22Rv1 (cell line): ENCODE measurements at regions not wholly inside any gene's neighbourhood (a gene's known extent, or its start where the extent isn't known, plus 50 kb on each side); places are given as distances from the start of the nearest gene placed in this dataset.
A peak's percentile ranks its signal among the peaks of the same experiment; 100 is the strongest.

Experiments used
- H3K27ac ChIP-seq: fragments of 450-650 bp; 2 replicates; pipeline ENCODE4 v1.5.1; 2017
- CTCF ChIP-seq: fragments of 450-650 bp; IDR thresholded peaks from 2 replicates; pipeline ENCODE4 v1.5.1; 2017; ENCODE audit warnings: mild to moderate bottlenecking
- ZFX ChIP-seq: fragments of 450-650 bp; IDR thresholded peaks from 2 replicates; pipeline ENCODE4 v1.6.1; 2017; ENCODE audit warnings: antibody characterized with exemption, borderline replicate concordance

GRCh38 chr2:49553658-49554057 lies 399.3 kb upstream of the FSHR start:
- no peak for TF ChIP-seq ZFX
- no peak for TF ChIP-seq CTCF
- no peak overlapping the region for H3K27ac ChIP-seq

GRCh38 chr2:49532702-49533101 lies 378.4 kb upstream of the FSHR start:
- no peak overlapping the region for H3K27ac ChIP-seq
- TF ChIP-seq ZFX, result no peak
- TF ChIP-seq CTCF, result no peak

GRCh38 chr2:49515996-49516782 lies 361.9 kb upstream of the FSHR start:
- H3K27ac ChIP-seq, result no peak overlapping the region
- no peak for TF ChIP-seq CTCF
- TF ChIP-seq ZFX, result no peak

- H3K27ac ChIP-seq, result no peak overlapping the region
- TF ChIP-seq CTCF (no peak), ZFX (no peak)
These were observed 359.9 kb upstream of the FSHR start for GRCh38 chr2:49514201-49514600.

- TF ChIP-seq CTCF (peak; percentile 76), ZFX (no peak)
- H3K27ac ChIP-seq, result no peak overlapping the region
These were observed 336.4 kb upstream of the FSHR start for GRCh38 chr2:49490710-49491109.

- TF ChIP-seq ZFX, result no peak
- no peak for TF ChIP-seq CTCF
- H3K27ac ChIP-seq, result no peak overlapping the region
These were observed 332.8 kb upstream of the FSHR start for GRCh38 chr2:49487139-49487538.

- TF ChIP-seq ZFX (no peak), CTCF (no peak)
- no peak overlapping the region for H3K27ac ChIP-seq
These were observed 326.2 kb upstream of the FSHR start for GRCh38 chr2:49480520-49480919.
